Osteoblast (primary cell): ENCODE measurements at regions not wholly inside any gene's neighbourhood (a gene's known extent, or its start where the extent isn't known, plus 50 kb on each side); places are given as distances from the start of the nearest gene placed in this dataset.

Experiments
- DNase-seq: peaks from one replicate; pipeline ENCODE4 v3.0.0; 2011; ENCODE audit warnings: low spot score, mixed read lengths; ENCODE audit not compliant: insufficient read length; ENCODE audit errors: missing footprints
- H2AFZ ChIP-seq: 2 replicates; pipeline ENCODE4 v1.6.0; 2011; ENCODE audit warnings: mild to moderate bottlenecking, low read length
- H3K27ac ChIP-seq: 2 replicates; pipeline ENCODE4 v1.5.1; 2011; ENCODE audit warnings: mild to moderate bottlenecking, low read depth, low read length, moderate library complexity
- H3K27me3 ChIP-seq: 2 replicates; pipeline ENCODE4 v1.6.0; 2012; ENCODE audit warnings: mild to moderate bottlenecking, control low read depth, inconsistent platforms, low read length, moderate library complexity; ENCODE audit not compliant: insufficient read depth
- H3K36me3 ChIP-seq: 2 replicates; pipeline ENCODE4 v1.5.1; 2011; ENCODE audit warnings: mild to moderate bottlenecking, low read length, control low read depth, moderate library complexity; ENCODE audit not compliant: insufficient read depth
- H3K4me1 ChIP-seq: 2 replicates; pipeline ENCODE4 v1.5.1; 2011; ENCODE audit warnings: mild to moderate bottlenecking, low read length, control low read depth, moderate library complexity; ENCODE audit not compliant: insufficient read depth
- H3K4me2 ChIP-seq: 2 replicates; pipeline ENCODE4 v1.6.0; 2011; ENCODE audit warnings: mild to moderate bottlenecking, low read length; ENCODE audit not compliant: insufficient read depth
- H3K4me3 ChIP-seq: fragments of 200-600 bp; sonication (generic); 3 replicates; pipeline ENCODE4 v1.5.1; 2012; ENCODE audit warnings: mild to moderate bottlenecking, low read length, inconsistent platforms; ENCODE audit not compliant: insufficient read depth
- H3K79me2 ChIP-seq: 2 replicates; pipeline ENCODE4 v1.6.0; 2012; ENCODE audit warnings: mild to moderate bottlenecking, low read length, control low read depth, inconsistent platforms; ENCODE audit not compliant: insufficient read depth
- H3K9me3 ChIP-seq: 2 replicates; pipeline ENCODE4 v1.5.1; 2011; ENCODE audit warnings: low read depth, low read length, control low read depth
- H4K20me1 ChIP-seq: 2 replicates; pipeline ENCODE4 v1.6.0; 2012; ENCODE audit warnings: mild to moderate bottlenecking, low read length, control low read depth; ENCODE audit not compliant: insufficient read depth
- TF ChIP-seq, protein P1 (sequence below): IDR thresholded peaks from 2 replicates; pipeline ENCODE4 v1.5.1; 2011; ENCODE audit warnings: mild to moderate bottlenecking, low read depth, low read length, moderate library complexity; ENCODE audit errors: extremely low read depth

DNA sequence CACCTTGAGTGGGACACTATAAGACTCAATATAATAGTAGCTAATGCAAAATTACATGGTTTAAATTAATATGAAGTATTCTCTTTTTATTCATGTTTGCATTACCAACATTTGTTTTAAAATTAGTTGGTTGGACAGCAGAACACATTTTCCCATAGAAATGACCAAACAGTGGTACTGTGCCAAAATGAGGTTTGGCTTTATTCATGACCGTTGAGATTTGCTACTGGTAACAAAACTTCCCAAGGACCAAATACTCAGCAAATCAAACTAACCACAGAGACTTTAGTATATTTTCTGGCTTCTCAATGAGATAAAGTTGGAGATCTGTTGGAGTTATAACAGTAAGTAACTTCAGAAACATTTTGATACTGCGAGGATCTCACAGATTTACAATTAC is 637.8 kb upstream of the MEF2C start:
- H2AFZ ChIP-seq: no peak overlapping the region
- no peaks in the 10 kb centered on the region for H3K9me3 ChIP-seq
- no peaks in the 10 kb centered on the region for H3K36me3 ChIP-seq
- H3K27ac ChIP-seq: no peak overlapping the region
- TF ChIP-seq, protein P1, sequence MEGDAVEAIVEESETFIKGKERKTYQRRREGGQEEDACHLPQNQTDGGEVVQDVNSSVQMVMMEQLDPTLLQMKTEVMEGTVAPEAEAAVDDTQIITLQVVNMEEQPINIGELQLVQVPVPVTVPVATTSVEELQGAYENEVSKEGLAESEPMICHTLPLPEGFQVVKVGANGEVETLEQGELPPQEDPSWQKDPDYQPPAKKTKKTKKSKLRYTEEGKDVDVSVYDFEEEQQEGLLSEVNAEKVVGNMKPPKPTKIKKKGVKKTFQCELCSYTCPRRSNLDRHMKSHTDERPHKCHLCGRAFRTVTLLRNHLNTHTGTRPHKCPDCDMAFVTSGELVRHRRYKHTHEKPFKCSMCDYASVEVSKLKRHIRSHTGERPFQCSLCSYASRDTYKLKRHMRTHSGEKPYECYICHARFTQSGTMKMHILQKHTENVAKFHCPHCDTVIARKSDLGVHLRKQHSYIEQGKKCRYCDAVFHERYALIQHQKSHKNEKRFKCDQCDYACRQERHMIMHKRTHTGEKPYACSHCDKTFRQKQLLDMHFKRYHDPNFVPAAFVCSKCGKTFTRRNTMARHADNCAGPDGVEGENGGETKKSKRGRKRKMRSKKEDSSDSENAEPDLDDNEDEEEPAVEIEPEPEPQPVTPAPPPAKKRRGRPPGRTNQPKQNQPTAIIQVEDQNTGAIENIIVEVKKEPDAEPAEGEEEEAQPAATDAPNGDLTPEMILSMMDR: no peak
- H3K4me3 ChIP-seq: no peak overlapping the region
- DNase-seq: no peak
- no peak overlapping the region for H3K4me2 ChIP-seq
- no peaks in the 10 kb centered on the region for H3K4me1 ChIP-seq
- H3K27me3 ChIP-seq: no peaks in the 10 kb centered on the region
- H4K20me1 ChIP-seq: no peaks in the 10 kb centered on the region
- H3K79me2 ChIP-seq: no peaks in the 10 kb centered on the region

DNA sequence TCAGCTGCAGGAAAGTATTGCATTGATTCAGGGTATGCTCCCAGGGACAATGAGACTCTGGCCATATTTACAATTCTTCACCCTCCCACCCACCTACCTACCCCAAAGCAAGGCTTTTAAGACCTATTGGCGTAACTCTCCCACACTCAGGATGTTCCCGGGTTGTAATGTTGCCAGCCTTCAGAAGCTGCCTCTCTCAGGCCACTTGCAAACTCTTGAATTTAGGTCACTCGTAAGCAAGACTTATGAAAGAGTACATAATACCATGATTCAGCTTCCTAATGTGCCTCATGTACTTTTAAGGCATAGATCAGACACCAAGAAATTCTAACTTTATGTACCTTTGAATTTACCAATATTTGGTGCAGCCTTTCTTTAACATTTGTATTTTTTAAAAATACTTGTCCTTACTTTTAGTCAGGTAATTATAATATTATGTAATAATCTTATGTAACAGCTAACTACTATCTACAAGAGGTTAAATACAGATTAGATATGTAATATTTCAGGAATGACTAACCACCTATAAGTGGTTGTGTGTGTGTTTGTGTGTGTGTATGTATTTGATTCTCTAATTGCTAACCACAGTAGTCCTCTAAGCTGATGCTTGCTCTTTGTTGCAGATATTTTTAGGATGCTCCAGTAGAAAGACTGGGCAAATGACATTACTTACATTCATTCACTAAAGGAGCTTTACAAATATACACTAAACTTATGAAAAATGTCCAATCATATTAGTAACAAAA is 630.5 kb upstream of the MEF2C start:
- no peaks in the 10 kb centered on the region for H3K4me1 ChIP-seq
- TF ChIP-seq, protein P1: no peak
- no peak overlapping the region for H3K4me3 ChIP-seq
- no peak for DNase-seq
- no peaks in the 10 kb centered on the region for H3K79me2 ChIP-seq
- no peaks in the 10 kb centered on the region for H3K9me3 ChIP-seq
- no peaks in the 10 kb centered on the region for H3K36me3 ChIP-seq
- H3K27me3 ChIP-seq: no peaks in the 10 kb centered on the region
- H3K27ac ChIP-seq: no peak overlapping the region
- H4K20me1 ChIP-seq: no peaks in the 10 kb centered on the region
- no peak overlapping the region for H3K4me2 ChIP-seq
- H2AFZ ChIP-seq: no peak overlapping the region

DNA sequence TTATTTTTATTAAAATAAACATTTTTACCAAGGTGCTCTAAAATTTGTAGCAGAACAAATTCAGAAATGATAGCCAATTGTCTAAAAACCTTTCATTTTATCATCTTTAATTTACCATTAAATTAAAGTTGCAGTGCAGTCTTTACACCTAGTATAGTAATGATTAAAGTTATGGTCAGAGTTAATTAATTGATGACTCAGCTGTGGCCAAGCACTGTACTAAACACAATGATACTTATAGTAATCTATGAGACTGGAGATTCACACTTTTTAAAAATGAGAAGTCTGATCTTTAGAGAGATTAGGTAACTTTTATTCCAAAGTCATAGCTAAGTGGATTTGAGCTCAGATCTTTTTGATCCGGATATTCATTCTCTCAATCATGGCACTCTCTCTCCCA is 621.1 kb upstream of the MEF2C start:
- Histone ChIP-seq H2AFZ (no peak overlapping the region), H3K79me2 (no peaks in the 10 kb centered on the region), H4K20me1 (no peaks in the 10 kb centered on the region), H3K27ac (no peak overlapping the region), H3K36me3 (no peaks in the 10 kb centered on the region), H3K4me1 (no peaks in the 10 kb centered on the region), H3K9me3 (no peaks in the 10 kb centered on the region), H3K27me3 (no peaks in the 10 kb centered on the region), H3K4me2 (no peak overlapping the region), H3K4me3 (no peak overlapping the region)
- TF ChIP-seq, protein P1: no peak
- DNase-seq: no peak

DNA sequence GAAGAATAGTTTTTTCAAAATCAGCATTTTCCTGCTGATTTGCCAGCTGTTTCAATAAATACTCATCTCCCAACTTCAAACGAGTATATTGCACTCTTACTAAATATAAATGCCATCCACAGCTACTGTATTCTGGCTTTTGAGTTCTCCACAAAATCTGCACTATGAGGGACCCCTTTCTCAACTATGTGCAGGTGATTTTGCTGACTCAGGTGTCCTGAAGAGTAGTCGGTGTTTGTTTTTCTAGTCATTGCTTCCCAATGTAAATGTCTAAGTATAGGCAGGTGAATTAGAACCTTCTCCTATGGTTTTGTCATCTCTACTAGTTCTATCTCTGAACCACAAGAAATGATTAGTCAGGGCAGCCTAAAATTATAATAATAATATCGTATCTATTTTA is 616.8 kb upstream of the MEF2C start:
- H3K27me3 ChIP-seq: no peaks in the 10 kb centered on the region
- H3K4me2 ChIP-seq: no peak overlapping the region
- no peaks in the 10 kb centered on the region for H4K20me1 ChIP-seq
- TF ChIP-seq, protein P1: no peak
- no peak overlapping the region for H3K27ac ChIP-seq
- H3K4me3 ChIP-seq: no peak overlapping the region
- H3K9me3 ChIP-seq: no peaks in the 10 kb centered on the region
- no peaks in the 10 kb centered on the region for H3K36me3 ChIP-seq
- no peaks in the 10 kb centered on the region for H3K4me1 ChIP-seq
- H2AFZ ChIP-seq: no peak overlapping the region
- DNase-seq: no peak
- H3K79me2 ChIP-seq: no peaks in the 10 kb centered on the region
